ENCODE measurements at regions not wholly inside any gene's neighbourhood (a gene's known extent, or its start where the extent isn't known, plus 50 kb on each side); places are given as distances from the start of the nearest gene placed in this dataset.

- TF ChIP-seq, protein P1, sequence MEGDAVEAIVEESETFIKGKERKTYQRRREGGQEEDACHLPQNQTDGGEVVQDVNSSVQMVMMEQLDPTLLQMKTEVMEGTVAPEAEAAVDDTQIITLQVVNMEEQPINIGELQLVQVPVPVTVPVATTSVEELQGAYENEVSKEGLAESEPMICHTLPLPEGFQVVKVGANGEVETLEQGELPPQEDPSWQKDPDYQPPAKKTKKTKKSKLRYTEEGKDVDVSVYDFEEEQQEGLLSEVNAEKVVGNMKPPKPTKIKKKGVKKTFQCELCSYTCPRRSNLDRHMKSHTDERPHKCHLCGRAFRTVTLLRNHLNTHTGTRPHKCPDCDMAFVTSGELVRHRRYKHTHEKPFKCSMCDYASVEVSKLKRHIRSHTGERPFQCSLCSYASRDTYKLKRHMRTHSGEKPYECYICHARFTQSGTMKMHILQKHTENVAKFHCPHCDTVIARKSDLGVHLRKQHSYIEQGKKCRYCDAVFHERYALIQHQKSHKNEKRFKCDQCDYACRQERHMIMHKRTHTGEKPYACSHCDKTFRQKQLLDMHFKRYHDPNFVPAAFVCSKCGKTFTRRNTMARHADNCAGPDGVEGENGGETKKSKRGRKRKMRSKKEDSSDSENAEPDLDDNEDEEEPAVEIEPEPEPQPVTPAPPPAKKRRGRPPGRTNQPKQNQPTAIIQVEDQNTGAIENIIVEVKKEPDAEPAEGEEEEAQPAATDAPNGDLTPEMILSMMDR (IDR thresholded peaks at IDR 0.05; ENCODE audit: insufficient read depth, low read length), result no peak
- H3K4me3 ChIP-seq (ENCODE audit: low read depth, low read length), result no peak overlapping the region
- no peak for DNase-seq (ENCODE audit: low read depth)
Observed at GRCh38 chr1:17952506-17952905, 155.1 kb upstream of the IGSF21 start.

DNA sequence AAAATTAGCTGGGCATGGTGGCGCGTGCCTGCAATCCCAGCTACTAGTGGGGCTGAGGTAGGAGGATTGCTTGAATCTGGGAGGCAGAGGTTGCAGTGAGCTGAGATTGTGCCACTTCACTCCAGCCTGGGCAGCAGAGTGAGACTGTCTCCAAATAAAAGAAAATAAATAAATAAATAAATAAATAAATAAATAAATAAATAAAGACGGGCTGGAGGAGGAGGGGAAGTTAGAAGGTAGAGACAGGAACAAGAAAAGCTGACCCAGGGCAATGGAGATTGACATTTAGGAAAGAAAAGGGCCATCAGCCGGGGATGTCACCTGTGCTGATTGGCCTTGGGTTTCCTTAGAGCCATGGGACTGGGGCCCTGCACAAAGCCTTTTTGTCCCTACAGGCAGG, 153.7 kb upstream of the IGSF21 start:
- H3K4me3 ChIP-seq (ENCODE audit: low read depth, low read length), result no peak overlapping the region
- TF ChIP-seq, protein P1 (IDR thresholded peaks at IDR 0.05; ENCODE audit: insufficient read depth, low read length), result no peak
- DNase-seq (ENCODE audit: low read depth), result no peak

GRCh38 chr1:17955302-17956285, 152.0 kb upstream of the IGSF21 start:
- DNase-seq (ENCODE audit: low read depth), result no peak
- H3K4me3 ChIP-seq (ENCODE audit: low read depth, low read length), result no peak overlapping the region
- TF ChIP-seq, protein P1 (IDR thresholded peaks at IDR 0.05; ENCODE audit: insufficient read depth, low read length), result no peak

DNA sequence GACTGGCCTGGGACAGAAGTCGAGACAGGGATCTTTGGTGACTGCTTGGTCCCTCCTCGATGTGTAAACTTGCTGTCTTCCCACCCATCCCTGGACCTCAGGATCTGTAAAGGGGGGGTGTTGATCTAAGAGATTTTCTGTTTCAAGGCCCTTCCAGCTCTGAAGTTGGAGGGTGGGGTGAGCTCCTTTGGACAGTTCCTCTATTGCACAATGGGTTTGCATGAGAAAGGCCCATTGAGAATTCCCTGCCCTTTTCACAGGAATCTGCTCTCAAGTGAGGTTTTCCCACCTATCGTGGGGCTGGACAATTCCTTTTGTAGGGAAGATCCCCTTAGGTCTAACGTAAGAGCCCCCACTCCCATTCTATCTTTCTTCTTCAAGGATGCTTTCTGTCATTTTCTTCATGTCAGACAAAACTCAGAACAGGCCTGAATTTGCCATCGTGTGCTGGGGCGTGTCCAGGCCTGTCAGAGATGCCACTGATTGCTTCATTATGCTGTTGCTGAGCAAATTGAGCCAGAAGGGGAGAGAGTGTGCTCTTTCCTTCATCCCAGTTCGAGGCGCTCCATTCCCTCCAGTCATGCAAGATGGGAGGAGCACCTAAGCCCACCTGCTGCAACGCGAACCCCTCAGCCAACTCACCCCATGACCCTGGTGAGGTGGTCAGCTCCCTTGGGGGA, 149.9 kb upstream of the IGSF21 start:
- peak; percentile 12 for DNase-seq (ENCODE audit: low read depth)
- TF ChIP-seq, protein P1 (IDR thresholded peaks at IDR 0.05; ENCODE audit: insufficient read depth, low read length), result no peak
- no peak overlapping the region for H3K4me3 ChIP-seq (ENCODE audit: low read depth, low read length)

DNA sequence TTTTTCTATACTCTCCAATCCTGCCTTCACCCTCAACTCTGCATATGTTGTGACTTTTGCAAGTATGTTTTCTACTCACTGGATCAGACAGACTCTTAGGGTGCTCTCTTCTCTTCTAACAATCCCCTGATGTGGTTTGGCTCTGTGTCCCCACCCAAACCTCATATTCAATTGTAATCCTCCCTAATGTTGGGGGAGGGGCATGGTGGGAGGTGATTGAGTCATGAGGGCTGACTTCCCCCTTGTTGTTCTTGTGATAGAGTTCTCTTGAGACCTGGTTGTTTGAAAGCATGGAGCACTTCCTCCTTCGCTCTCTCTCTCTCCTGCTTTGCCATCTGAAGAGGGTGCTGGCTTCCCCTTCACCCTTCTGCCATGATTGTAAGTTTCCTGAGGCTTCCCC, 148.9 kb upstream of the IGSF21 start:
- TF ChIP-seq, protein P1 (IDR thresholded peaks at IDR 0.05; ENCODE audit: insufficient read depth, low read length), result no peak
- no peak overlapping the region for H3K4me3 ChIP-seq (ENCODE audit: low read depth, low read length)
- DNase-seq (ENCODE audit: low read depth), result no peak

DNA sequence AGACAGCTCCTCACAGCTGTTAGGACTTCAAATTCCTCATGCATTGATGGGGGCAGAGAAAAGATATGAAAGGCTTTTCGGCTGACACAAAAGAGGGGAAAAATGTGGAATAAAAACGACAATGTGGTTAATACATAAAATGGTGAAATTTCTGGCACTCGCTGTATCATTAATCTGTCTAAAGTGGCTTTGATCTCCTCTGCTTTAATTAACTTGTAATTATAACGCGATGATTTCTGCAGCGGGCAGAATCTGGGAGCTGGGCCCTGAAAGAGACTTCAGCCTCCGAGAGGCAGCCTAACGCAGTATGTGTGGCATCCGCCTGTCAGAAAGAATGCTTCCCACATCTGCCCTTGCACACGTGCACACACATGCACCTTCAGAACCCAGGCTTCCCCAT, 144.1 kb upstream of the IGSF21 start:
- H3K4me3 ChIP-seq (ENCODE audit: low read depth, low read length), result no peak overlapping the region
- DNase-seq (ENCODE audit: low read depth), result no peak
- TF ChIP-seq, protein P1 (IDR thresholded peaks at IDR 0.05; ENCODE audit: insufficient read depth, low read length), result no peak

All from fibroblast of the aortic adventitia (primary cell).